Lung (tissue), 11 donors: ENCODE measurements at regions not wholly inside any gene's neighbourhood (a gene's known extent, or its start where the extent isn't known, plus 50 kb on each side); places are given as distances from the start of the nearest gene placed in this dataset.

Source experiments
- ATAC-seq: fragments of 200-7000 bp; cut with Tn5 transposase; one replicate; pipeline ENCODE4 v1.9.1; 2020; ENCODE audit warnings: moderate number of reproducible peaks; ENCODE audit not compliant: insufficient read depth, low FRiP score
- DNase-seq, 3 donors: peaks; one replicate each; pipeline ENCODE4 v3.0.0-alpha.2; 2013 to 2017
- H3K27ac ChIP-seq, 2 donors: one replicate each; pipeline ENCODE4 v1.5.1; 2013; ENCODE audit warnings: mild to moderate bottlenecking in 2 of 2, moderate library complexity in 2 of 2, control low read depth in 1 of 2, inconsistent platforms in 1 of 2, low read depth in 1 of 2, low read length in 1 of 2
- H3K27me3 ChIP-seq, 3 donors: one replicate each; pipeline ENCODE4 v1.5.1; 2013; ENCODE audit warnings: low read length in 2 of 3; ENCODE audit not compliant: control insufficient read depth in 3 of 3, insufficient read depth in 3 of 3
- H3K36me3 ChIP-seq, 4 donors: one replicate each; pipeline ENCODE4 v1.5.1; 2013; ENCODE audit warnings: low read length in 4 of 4, mild to moderate bottlenecking in 1 of 4, moderate library complexity in 1 of 4; ENCODE audit not compliant: control insufficient read depth in 4 of 4, insufficient read depth in 4 of 4
- H3K4me1 ChIP-seq, 5 donors: one replicate each; pipeline ENCODE4 v1.5.1; 2013; ENCODE audit warnings: low read length in 5 of 5, mild to moderate bottlenecking in 2 of 5, moderate library complexity in 1 of 5; ENCODE audit not compliant: control insufficient read depth in 5 of 5, insufficient read depth in 5 of 5
- H3K4me3 ChIP-seq: one replicate; pipeline ENCODE4 v1.5.1; 2013; ENCODE audit warnings: mild to moderate bottlenecking, control low read depth, moderate library complexity
- H3K9ac ChIP-seq, 2 donors: one replicate each; pipeline ENCODE4 v1.5.1; 2013; ENCODE audit warnings: low read length in 2 of 2, control low read depth in 1 of 2; ENCODE audit not compliant: insufficient read depth in 1 of 2
- H3K9me3 ChIP-seq, 4 donors: one replicate each; pipeline ENCODE4 v1.5.1; 2013; ENCODE audit warnings: low read length in 3 of 4, mild to moderate bottlenecking in 1 of 4, moderate library complexity in 1 of 4; ENCODE audit not compliant: control insufficient read depth in 4 of 4, insufficient read depth in 3 of 4
- WGBS, 2 donors: extraction: QIAGEN DNeasy Blood & Tissue Kit; methylation state at CpG; one replicate each; pipeline ENCODE4 v1.1.7; 2013; 5-methylcytosine and 5-hydroxymethylcytosine counted together
- TF ChIP-seq, protein P1 (sequence below): IDR thresholded peaks from 2 replicates; pipeline ENCODE4 v1.5.1; 2012; ENCODE audit warnings: mild to moderate bottlenecking; ENCODE audit errors: control extremely low read depth, extremely low read depth
- donor health status: control.
- donor health status: control.
- donor health status: Bipolar disorder and iron deficiency.
- donor health status: healthy.
- donor health status: DM: yes; HTN: yes; CAD: no.

- H3K27ac ChIP-seq = no peak overlapping the region
- TF ChIP-seq, protein P1, sequence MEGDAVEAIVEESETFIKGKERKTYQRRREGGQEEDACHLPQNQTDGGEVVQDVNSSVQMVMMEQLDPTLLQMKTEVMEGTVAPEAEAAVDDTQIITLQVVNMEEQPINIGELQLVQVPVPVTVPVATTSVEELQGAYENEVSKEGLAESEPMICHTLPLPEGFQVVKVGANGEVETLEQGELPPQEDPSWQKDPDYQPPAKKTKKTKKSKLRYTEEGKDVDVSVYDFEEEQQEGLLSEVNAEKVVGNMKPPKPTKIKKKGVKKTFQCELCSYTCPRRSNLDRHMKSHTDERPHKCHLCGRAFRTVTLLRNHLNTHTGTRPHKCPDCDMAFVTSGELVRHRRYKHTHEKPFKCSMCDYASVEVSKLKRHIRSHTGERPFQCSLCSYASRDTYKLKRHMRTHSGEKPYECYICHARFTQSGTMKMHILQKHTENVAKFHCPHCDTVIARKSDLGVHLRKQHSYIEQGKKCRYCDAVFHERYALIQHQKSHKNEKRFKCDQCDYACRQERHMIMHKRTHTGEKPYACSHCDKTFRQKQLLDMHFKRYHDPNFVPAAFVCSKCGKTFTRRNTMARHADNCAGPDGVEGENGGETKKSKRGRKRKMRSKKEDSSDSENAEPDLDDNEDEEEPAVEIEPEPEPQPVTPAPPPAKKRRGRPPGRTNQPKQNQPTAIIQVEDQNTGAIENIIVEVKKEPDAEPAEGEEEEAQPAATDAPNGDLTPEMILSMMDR = no peak
- no peak for ATAC-seq
These were observed 152.9 kb downstream of the EFNB2 start for GRCh38 chr13:106382534-106382933.

DNA sequence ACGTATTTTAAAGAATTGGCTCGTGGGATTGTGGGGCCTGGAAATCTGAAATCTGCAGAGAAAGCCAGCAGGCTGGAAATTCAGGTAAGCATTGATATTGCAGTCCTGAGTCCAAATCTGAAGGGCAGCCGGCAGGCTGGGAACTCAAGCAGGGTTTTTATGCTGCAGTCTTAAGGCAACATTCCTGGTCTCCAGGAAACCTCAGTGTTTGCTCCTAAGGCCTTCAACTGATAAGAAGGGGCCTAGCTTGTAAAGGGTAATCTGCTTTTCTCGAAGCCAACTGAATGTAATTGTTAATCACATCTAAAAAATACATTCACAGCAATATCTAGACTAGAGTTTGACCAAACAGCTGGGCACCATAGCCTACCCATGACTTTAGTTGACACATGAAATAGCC lies 154.4 kb downstream of the EFNB2 start:
- Histone ChIP-seq H3K4me1 (peaks cover 0 to 9% (median 0%) of the 10 kb centered on the region in 5 donors), H3K36me3 (no peaks in the 10 kb centered on the region), H3K9me3 (no peaks in the 10 kb centered on the region), H3K27me3 (no peaks in the 10 kb centered on the region), H3K9ac (no peak overlapping the region), H3K4me3 (no peak overlapping the region), H3K27ac (no peak overlapping the region)
- DNase-seq (peak; percentile 61 to 84 (median 67)), ATAC-seq (peak; percentile 23)
- 60 to 74% methylated on average over 4 of the region's 4 CpGs for WGBS, 2 donors
- TF ChIP-seq, protein P1 = no peak

More at GRCh38 chr13:106382534-106382933, 152.9 kb downstream of the EFNB2 start:
- no peak overlapping the region for H3K4me3 ChIP-seq
- peaks cover 0 to 9% (median 0%) of the 10 kb centered on the region in 5 donors for H3K4me1 ChIP-seq
- H3K9me3 ChIP-seq = no peaks in the 10 kb centered on the region
- no peaks in the 10 kb centered on the region for H3K36me3 ChIP-seq
- 81 to 88% methylated on average over 5 of the region's 5 CpGs for WGBS, 2 donors
- no peak overlapping the region for H3K9ac ChIP-seq
- DNase-seq = no peak
- H3K27me3 ChIP-seq = no peaks in the 10 kb centered on the region

- H3K4me3 ChIP-seq = no peak overlapping the region
- ATAC-seq = no peak
- H3K9me3 ChIP-seq = no peaks in the 10 kb centered on the region
- H3K4me1 ChIP-seq = peaks cover 0 to 26% (median 5%) of the 10 kb centered on the region in 5 donors
- H3K27ac ChIP-seq = no peak overlapping the region
- H3K27me3 ChIP-seq = no peaks in the 10 kb centered on the region
- TF ChIP-seq, protein P1 = no peak
- H3K9ac ChIP-seq = no peak overlapping the region
- no peaks in the 10 kb centered on the region for H3K36me3 ChIP-seq
- peak in 1 of 3 donors; percentile 30 for DNase-seq
- 79 to 84% methylated on average over 7 of the region's 7 CpGs for WGBS, 2 donors
These were observed 157.4 kb downstream of the EFNB2 start for GRCh38 chr13:106377931-106378662.

- ATAC-seq = no peak
- Histone ChIP-seq H3K4me3 (no peak overlapping the region), H3K9ac (no peak overlapping the region), H3K27me3 (no peaks in the 10 kb centered on the region), H3K9me3 (no peaks in the 10 kb centered on the region), H3K36me3 (no peaks in the 10 kb centered on the region), H3K4me1 (peaks cover 0 to 34% (median 5%) of the 10 kb centered on the region in 5 donors), H3K27ac (no peak overlapping the region)
- DNase-seq = no peak
- TF ChIP-seq, protein P1 = no peak
- WGBS, 2 donors = 86 to 87% methylated on average over 7 of the region's 7 CpGs
These were observed 158.1 kb downstream of the EFNB2 start for GRCh38 chr13:106377341-106377740.
